ENCODE measurements at regions not wholly inside any gene's neighbourhood (a gene's known extent, or its start where the extent isn't known, plus 50 kb on each side); places are given as distances from the start of the nearest gene placed in this dataset.

DNA sequence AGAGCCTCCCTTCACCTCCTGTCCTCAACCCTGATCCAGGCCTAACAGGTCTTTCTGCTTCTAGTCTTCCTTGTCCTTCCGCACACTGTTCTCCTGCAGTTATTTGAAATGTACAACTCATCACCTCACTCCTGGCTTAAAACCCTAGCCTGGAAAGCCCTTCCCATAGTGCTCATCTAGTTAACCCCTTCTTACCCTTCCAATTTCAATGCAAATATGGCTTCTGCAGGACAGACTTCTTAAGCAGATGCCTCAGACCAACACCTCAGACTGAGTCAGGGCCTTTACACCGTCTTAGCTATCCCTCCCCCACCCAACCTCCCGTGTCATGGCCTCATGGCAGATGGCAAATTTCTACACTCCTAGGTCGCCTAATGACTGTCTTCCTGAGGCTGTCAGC is 130.4 kb downstream of the BCOR start:
- H3K4me3 ChIP-seq, result no peak overlapping the region
- TF ChIP-seq, protein P1, sequence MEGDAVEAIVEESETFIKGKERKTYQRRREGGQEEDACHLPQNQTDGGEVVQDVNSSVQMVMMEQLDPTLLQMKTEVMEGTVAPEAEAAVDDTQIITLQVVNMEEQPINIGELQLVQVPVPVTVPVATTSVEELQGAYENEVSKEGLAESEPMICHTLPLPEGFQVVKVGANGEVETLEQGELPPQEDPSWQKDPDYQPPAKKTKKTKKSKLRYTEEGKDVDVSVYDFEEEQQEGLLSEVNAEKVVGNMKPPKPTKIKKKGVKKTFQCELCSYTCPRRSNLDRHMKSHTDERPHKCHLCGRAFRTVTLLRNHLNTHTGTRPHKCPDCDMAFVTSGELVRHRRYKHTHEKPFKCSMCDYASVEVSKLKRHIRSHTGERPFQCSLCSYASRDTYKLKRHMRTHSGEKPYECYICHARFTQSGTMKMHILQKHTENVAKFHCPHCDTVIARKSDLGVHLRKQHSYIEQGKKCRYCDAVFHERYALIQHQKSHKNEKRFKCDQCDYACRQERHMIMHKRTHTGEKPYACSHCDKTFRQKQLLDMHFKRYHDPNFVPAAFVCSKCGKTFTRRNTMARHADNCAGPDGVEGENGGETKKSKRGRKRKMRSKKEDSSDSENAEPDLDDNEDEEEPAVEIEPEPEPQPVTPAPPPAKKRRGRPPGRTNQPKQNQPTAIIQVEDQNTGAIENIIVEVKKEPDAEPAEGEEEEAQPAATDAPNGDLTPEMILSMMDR (IDR thresholded peaks at IDR 0.05), result no peak
- no peak overlapping the region for H3K27ac ChIP-seq
- no peak for DNase-seq (ENCODE audit: low spot score)

DNA sequence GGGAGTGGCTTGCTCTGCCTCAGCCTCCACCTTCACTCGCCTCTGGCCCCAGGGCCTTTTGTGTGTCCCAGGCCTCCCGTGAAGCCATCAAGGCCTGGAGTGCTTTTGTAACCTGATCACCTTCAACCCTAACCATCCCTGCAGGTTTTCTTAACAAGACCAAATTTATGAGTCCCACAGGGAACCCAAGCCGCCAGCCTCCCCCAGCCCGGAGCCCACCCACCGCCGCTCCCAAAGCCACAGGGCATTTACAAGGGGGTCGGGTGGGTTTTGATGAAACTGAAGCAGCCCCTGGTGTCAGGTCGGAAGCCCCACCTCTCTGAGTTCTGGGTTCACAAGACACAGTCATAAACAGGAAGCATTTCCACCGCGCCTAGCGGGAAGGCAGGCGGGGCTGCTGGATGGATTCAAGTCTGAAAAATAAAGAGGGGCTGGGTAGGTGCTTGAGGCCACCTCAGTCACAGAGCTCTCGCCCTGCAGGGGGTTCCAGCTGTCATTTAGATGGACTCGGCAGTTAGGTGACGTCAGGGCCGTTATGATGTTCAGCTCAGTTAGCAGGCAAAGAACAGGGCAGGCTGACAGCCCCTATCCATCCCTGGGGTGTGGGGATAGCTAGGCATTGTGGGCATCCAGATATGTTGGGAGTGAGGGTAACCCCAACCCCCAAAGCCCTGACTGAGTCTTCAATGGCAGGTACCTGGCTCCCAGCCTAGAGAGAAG is 128.5 kb downstream of the BCOR start:
- DNase-seq (ENCODE audit: low spot score), result no peak
- Histone ChIP-seq H3K27ac (no peak overlapping the region), H3K4me3 (no peak overlapping the region)
- TF ChIP-seq, protein P1 (IDR thresholded peaks at IDR 0.05), result no peak

DNA sequence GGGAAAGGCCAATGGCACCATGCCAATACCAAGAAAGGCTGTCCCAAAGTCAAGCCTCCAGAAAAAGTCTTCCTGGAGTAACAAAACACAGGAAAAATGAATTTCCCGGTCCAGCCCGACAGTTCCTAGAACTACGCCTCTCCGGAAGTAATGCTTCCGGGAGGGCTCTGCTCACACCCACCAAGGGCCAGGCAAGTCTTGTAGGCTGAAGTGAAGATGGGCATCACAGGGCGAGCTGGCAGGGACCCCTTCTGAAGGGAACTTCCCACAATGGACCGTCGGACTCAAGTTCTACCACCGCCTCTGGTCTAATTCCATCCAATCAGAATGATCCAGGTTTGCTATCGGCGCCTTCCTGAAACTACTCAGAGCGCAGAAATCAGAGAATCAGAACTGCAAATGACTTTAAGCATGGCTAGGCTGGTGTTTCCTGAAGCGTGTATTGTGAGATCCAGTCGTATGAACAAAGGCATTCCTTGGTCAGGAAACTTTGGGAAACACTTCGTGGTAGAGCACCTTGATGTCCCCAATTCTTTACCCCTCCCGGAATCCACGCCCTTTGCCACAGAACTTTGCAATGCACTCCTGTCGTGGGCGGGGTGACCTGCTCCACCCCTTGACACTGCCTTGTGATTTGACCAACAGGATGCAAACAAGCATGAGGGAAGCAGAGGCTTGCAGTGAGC is 127.8 kb downstream of the BCOR start:
- DNase-seq (ENCODE audit: low spot score), result no peak
- TF ChIP-seq, protein P1 (IDR thresholded peaks at IDR 0.05), result no peak
- Histone ChIP-seq H3K4me3 (no peak overlapping the region), H3K27ac (no peak overlapping the region)

DNA sequence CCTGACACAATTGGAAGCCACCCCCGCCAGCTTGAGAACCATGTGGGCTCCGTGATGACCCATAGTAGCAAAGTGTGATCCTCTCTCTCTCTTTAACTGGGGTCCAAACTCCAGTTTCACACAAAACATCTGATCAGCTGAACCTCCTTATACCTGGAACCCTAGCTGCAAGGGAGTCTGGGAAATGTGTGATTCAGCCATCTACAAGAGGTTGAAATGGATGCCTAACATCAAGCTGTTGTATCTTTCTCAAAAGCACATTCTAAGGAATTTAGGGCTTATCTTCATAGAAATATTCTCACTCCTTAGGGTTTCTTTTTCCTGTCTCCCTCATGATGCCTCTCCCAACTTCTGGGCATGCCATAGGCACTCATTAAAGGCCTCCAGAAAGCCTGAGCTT is 126.0 kb downstream of the BCOR start:
- DNase-seq (ENCODE audit: low spot score), result no peak
- Histone ChIP-seq H3K27ac (no peak overlapping the region), H3K4me3 (no peak overlapping the region)
- TF ChIP-seq, protein P1 (IDR thresholded peaks at IDR 0.05), result no peak

DNA sequence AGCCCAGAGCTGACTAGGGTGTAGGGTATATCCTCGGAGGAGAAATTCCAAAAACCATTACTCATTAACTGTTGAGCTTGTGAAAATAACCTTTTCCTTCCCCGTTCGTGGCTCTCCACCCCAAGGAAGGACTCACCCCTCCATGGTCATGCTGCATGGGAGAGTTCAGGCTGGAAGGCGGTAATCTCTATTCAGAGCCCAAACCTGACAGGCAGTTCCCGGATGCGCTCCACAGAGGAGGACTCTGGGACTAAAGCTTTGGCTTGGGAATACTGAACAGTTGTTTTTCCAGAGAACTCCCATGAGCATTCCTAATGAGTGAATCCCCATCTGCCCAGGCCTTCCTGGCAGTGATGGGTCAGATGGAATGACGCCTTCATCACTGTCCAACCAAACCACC is 125.4 kb downstream of the BCOR start:
- TF ChIP-seq, protein P1 (IDR thresholded peaks at IDR 0.05), result no peak
- no peak overlapping the region for H3K27ac ChIP-seq
- DNase-seq (ENCODE audit: low spot score), result no peak
- no peak overlapping the region for H3K4me3 ChIP-seq

DNA sequence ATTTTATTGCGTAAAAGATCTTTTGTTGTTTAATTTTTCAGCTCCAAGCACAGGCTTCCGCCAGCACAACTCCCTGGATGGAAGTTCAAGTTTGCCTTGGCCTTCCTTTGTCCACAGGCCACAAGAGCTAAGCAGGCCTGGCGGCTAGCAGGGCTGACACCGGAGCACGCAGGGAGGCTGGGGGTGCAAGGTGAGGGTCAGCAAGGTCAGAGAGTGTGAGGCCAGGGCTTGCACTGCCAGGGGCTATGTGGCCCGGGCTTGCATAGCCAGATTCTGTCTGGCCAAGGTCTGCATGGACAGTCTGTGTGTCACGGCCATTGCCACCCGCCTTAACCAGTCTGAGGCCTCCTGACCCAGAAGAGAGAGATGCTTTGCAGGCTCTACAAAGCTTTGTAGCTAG is 123.9 kb downstream of the BCOR start:
- H3K4me3 ChIP-seq, result no peak overlapping the region
- TF ChIP-seq, protein P1 (IDR thresholded peaks at IDR 0.05), result no peak
- H3K27ac ChIP-seq, result no peak overlapping the region
- DNase-seq (ENCODE audit: low spot score), result no peak

DNA sequence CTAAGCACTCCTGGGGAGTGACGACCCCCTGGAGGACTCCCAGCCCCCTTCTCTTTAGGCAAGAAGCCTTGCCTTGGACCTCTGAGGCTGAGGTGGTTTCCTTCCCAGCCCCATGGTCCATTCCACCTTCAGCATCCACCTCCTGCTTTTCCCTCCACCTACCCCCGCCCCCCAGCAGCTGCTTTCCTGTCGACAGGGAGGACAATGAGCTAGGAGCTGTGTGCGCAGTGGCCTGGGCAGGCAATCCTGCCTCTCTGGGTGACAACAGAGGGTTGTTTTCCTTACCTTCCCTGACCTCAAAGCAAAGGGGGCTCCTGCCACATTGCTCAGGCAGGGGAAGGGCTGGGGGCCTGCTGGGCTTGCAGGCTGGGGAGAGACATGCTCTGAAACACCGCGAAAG is 123.5 kb downstream of the BCOR start:
- DNase-seq (ENCODE audit: low spot score), result no peak
- Histone ChIP-seq H3K4me3 (no peak overlapping the region), H3K27ac (no peak overlapping the region)
- TF ChIP-seq, protein P1 (IDR thresholded peaks at IDR 0.05), result no peak

Measured in coronary artery (tissue), 2 donors.